Activated CD4-positive, alpha-beta T cell treated with anti-CD3 and anti-CD28 coated beads for 36 hours (primary cell): ENCODE measurements at regions not wholly inside any gene's neighbourhood (a gene's known extent, or its start where the extent isn't known, plus 50 kb on each side); places are given as distances from the start of the nearest gene placed in this dataset.

ENCODE experiments used
- ATAC-seq: fragments of 200-7000 bp; cut with Tn5 transposase; one replicate; pipeline ENCODE4 v1.10.0; 2021; ENCODE audit warnings: mild to moderate bottlenecking, moderate library complexity
- CTCF ChIA-PET: fragments of 350-600 bp; sonication (Branson Sonifier 250); formaldehyde crosslinking; loops from one replicate; lab custom pipeline; 2021; ENCODE audit warnings: antibody characterized with exemption; lab: Charles Lee
- POLR2A ChIA-PET: fragments of 350-600 bp; sonication (Branson Sonifier 250); formaldehyde crosslinking; loops from one replicate; lab custom pipeline; 2021; ENCODE audit warnings: antibody characterized with exemption, inconsistent platforms; lab: Charles Lee
- DNase-seq: peaks from one replicate; pipeline ENCODE4 v3.0.0-alpha.2; 2020
- H3K27ac Mint-ChIP-seq: one replicate; pipeline ENCODE4 v1.8.0; 2021; ENCODE audit warnings: mixed read lengths
- H3K27me3 Mint-ChIP-seq: one replicate; pipeline ENCODE4 v1.8.0; 2021; ENCODE audit warnings: mixed read lengths
- H3K36me3 Mint-ChIP-seq: one replicate; pipeline ENCODE4 v1.8.0; 2021; ENCODE audit warnings: low read depth, mixed read lengths
- H3K4me1 Mint-ChIP-seq: one replicate; pipeline ENCODE4 v1.8.0; 2021; ENCODE audit warnings: mixed read lengths
- H3K4me3 Mint-ChIP-seq: one replicate; pipeline ENCODE4 v1.8.0; 2021; ENCODE audit warnings: mild to moderate bottlenecking, moderate library complexity, mixed read lengths
- H3K9me3 Mint-ChIP-seq: one replicate; pipeline ENCODE4 v1.8.0; 2021; ENCODE audit warnings: low read depth, mixed read lengths
- intact Hi-C, 2 experiments: fragments of 100-400 bp; cut with DNase I in 1 of 2; cut with micrococcal nuclease in 1 of 2; formaldehyde crosslinking; loops; one replicate each; pipeline versions ENCODE4 v1.14.2 to v1.15.1; 2022 to 2024; cut with DNase I, micrococcal nuclease

DNA sequence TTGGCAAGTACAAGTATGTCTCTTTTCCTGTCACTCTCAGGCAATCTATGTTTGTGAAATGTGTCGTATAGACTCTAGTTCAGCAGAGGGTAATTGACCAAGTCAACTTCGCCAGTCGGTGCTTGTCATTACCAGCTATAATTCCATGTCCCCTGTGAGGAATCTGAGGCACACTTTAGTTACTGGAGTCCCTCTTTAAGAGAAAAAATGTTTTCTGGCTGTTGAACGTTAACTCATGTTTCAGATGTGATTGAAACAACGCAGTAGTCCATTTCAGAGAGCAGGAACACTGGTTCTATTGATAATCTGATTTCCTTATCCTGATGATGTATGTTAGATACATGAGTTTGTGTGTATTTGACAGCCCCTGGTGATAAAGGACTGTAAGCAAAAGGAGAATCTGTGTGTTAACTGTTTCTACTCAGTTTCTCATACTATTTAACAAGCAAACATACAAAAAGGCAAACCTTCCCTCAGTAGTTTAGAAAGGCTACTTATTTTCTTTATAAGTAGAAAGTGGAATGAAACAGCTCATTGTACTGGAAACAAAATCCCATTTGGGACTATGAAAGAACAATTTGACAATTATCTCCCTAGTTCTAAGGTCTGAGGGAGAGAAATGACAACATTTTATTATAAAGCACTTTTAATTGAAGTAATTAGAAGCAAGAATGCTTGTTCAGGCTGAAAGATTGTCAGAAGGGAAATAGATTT lies 161.1 kb upstream of the TRHDE start:
- CTCF ChIA-PET: no interaction called here
- no peak for ATAC-seq

DNA sequence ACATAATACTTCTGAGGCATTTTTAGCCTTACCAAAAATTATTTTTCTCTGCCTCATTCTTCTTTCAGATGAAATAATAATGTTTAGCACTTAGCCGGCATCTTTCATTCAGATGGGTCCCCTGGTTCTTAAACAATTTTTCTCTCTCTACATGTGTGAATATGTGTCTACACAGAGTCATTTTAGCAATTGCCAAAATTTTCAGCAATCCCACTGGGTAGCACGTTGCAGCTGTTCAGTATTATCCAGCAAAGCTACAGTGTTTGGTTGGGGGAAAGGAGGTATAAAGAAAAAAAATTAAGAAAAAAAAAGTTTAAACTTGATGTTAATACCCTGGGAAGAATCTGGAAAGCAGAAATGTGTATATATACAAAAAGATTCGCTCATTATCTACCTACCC lies 160.5 kb upstream of the TRHDE start:
- no peaks in the 10 kb centered on the region for H3K36me3 Mint-ChIP-seq

More for the DNA sequence above, 161.1 kb upstream of the TRHDE start:
- H3K9me3 Mint-ChIP-seq: no peaks in the 10 kb centered on the region
- intact Hi-C loops: no loop called here
- H3K4me1 Mint-ChIP-seq: no peaks in the 10 kb centered on the region
- DNase-seq: no peak
- no peak overlapping the region for H3K27ac Mint-ChIP-seq
- POLR2A ChIA-PET: no interaction called here
- H3K27me3 Mint-ChIP-seq: no peaks in the 10 kb centered on the region
- H3K4me3 Mint-ChIP-seq: no peak overlapping the region
- H3K36me3 Mint-ChIP-seq: no peaks in the 10 kb centered on the region

DNA sequence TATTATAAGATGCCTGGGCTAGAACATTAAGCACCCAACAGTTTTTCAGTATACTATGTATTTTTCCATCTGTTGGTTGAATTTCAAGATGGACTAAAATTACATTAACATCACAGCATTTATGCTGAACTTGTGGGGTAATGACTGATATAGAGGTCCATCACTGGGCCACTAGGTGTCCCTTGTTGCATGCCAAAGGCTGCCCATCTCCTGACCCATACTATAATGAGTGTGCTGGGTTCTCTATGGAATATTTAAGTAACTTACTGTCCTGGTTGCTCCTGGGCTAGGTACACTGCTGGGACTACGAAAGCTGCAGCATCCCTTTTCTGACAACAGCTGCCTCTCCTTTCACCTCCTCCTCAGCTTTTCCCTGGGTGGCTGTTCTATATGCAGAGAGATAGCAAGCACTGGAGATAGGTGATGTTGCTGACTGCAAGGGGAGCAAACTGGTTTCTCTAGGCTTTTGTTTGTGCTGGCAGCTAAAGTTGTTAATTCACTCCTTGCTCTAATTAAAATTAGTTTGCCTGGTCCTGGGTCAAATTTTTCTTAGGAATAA lies 138.6 kb upstream of the TRHDE start:
- Mint-ChIP-seq H3K4me3 (no peak overlapping the region), H3K27me3 (no peaks in the 10 kb centered on the region), H3K9me3 (no peaks in the 10 kb centered on the region), H3K4me1 (no peaks in the 10 kb centered on the region), H3K36me3 (no peaks in the 10 kb centered on the region), H3K27ac (no peak overlapping the region)
- ATAC-seq (no peak), DNase-seq (no peak)
- ChIA-PET POLR2A (no interaction called here), CTCF (interaction anchor here (1.0 to 1.6 kb wide), 2 partner anchors 11 kb away, joined by 3 to 4 read pairs; no protein-coding TSS in a partner anchor)
- intact Hi-C loops: no loop called here

More for the DNA sequence above, 160.5 kb upstream of the TRHDE start:
- intact Hi-C loops: no loop called here
- POLR2A ChIA-PET: no interaction called here
- Mint-ChIP-seq H3K27me3 (no peaks in the 10 kb centered on the region), H3K4me1 (no peaks in the 10 kb centered on the region), H3K9me3 (no peaks in the 10 kb centered on the region), H3K4me3 (no peak overlapping the region), H3K27ac (no peak overlapping the region)
- ATAC-seq (no peak), DNase-seq (no peak)
- CTCF ChIA-PET: no interaction called here

DNA sequence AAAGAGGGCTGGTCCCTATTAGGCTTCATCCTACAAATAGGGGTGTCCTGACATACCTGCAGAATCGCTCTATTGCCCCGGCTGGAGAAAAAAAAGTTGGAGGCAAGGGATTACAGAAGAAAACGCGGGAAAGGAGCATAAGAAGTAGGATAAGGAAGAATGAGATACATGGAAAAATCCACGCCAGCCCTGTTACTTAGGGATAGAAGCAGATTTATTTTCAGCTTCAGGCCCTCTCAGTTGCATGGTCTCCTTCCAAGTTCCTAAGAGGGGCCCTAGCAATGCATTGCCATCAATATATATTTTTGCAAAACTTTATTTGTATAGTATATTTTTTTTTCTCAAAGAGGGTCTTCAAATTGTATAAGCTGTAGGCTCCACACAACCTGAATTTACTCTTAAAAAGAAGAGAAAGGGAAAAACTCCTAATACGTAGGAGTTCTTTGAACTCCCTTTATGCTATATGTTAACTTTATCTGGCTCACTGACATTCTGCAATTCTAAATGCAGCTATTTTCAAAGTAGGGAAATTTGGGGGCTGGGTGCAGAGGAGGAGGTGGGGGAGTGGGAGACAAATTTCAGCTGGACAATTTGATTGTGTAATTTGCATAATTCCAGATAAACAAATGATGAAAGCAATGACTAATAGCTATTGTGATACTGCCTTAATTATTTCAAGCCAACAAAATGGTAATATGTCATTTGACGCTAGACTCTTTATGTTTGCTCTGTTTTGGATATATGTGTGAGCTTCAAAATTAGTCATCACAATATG lies 137.7 kb upstream of the TRHDE start:
- Mint-ChIP-seq H3K4me3 (no peak overlapping the region), H3K9me3 (no peaks in the 10 kb centered on the region), H3K27me3 (no peaks in the 10 kb centered on the region), H3K27ac (no peak overlapping the region), H3K4me1 (no peaks in the 10 kb centered on the region), H3K36me3 (no peaks in the 10 kb centered on the region)
- no peak for ATAC-seq
- intact Hi-C loops: no loop called here
- POLR2A ChIA-PET: no interaction called here
- no peak for DNase-seq
- CTCF ChIA-PET: interaction anchor here (1.0 to 1.6 kb wide), 2 partner anchors 10 to 12 kb away, joined by 3 to 4 read pairs; no protein-coding TSS in a partner anchor

DNA sequence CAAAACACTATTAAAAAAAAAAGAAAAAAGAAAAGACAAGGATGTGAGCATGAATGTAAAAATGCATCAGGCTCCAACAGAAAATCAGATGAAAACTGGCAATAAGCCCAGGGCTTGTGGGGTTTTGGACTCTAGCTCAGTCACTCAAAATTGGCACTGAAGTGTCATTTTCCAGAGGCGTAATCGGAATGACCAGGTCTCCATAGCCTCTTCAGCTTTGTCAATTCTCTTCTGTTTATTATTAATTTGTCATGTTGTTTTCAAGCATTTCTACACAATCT lies 137.2 kb upstream of the TRHDE start:
- H3K9me3 Mint-ChIP-seq: no peaks in the 10 kb centered on the region
- H3K27ac Mint-ChIP-seq: no peak overlapping the region
- ChIA-PET POLR2A (no interaction called here), CTCF (interaction anchor here (1.6 kb wide), 1 partner anchor 12 kb away, joined by 4 read pairs; no protein-coding TSS in a partner anchor)
- H3K4me3 Mint-ChIP-seq: no peak overlapping the region
- no peak for ATAC-seq
- H3K27me3 Mint-ChIP-seq: no peaks in the 10 kb centered on the region
- no peak for DNase-seq
- intact Hi-C loops: no loop called here
- no peaks in the 10 kb centered on the region for H3K4me1 Mint-ChIP-seq
- H3K36me3 Mint-ChIP-seq: no peaks in the 10 kb centered on the region

DNA sequence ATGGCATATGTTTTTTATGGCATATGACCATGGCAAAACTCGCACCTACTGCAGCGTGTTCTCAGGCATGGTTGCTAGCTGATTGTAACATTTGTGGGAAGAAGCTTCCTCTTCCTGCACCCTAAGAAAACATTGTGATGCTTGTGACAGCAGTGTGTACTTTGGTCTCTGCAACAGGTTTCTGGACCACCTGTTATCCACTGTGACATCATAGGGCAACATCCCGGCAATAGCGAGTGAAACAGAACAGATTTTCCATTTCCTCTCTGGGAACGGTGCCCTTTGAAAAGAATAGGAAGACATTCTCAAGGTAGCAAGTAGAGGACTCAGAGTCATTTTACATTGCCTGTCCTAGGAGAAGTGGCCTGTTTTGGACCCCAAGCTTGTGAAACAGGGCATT lies 135.4 kb upstream of the TRHDE start:
- H3K36me3 Mint-ChIP-seq: no peaks in the 10 kb centered on the region
- no peaks in the 10 kb centered on the region for H3K9me3 Mint-ChIP-seq
- POLR2A ChIA-PET: no interaction called here
- intact Hi-C loops: no loop called here
- no peaks in the 10 kb centered on the region for H3K27me3 Mint-ChIP-seq
- H3K27ac Mint-ChIP-seq: no peak overlapping the region
- CTCF ChIA-PET: no interaction called here
- H3K4me3 Mint-ChIP-seq: no peak overlapping the region
- ATAC-seq (no peak), DNase-seq (no peak)
- H3K4me1 Mint-ChIP-seq: no peaks in the 10 kb centered on the region

DNA sequence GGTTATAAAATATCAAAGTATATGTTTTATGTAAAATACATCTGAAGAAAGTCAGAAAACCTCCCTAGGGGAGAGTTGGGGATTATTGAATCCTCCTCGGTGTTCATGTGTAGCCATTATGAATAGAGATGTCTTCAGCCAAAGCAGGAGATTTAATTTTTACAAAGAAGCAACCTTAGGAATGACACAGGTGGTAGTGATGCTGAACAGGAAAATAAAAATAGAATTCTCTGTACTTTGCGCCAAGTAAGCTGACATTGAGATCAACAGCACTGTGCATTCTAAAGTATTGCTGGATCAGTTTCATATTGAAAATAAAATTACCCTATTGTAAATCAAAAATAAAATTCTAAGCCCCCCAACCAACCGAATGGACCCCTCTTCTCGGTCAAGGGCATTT lies 132.8 kb upstream of the TRHDE start:
- Mint-ChIP-seq H3K27me3 (no peaks in the 10 kb centered on the region), H3K36me3 (no peaks in the 10 kb centered on the region), H3K4me3 (no peak overlapping the region), H3K4me1 (no peaks in the 10 kb centered on the region), H3K9me3 (no peaks in the 10 kb centered on the region), H3K27ac (no peak overlapping the region)
- ATAC-seq (no peak), DNase-seq (no peak)
- ChIA-PET CTCF (no interaction called here), POLR2A (no interaction called here)
- intact Hi-C loops: no loop called here

DNA sequence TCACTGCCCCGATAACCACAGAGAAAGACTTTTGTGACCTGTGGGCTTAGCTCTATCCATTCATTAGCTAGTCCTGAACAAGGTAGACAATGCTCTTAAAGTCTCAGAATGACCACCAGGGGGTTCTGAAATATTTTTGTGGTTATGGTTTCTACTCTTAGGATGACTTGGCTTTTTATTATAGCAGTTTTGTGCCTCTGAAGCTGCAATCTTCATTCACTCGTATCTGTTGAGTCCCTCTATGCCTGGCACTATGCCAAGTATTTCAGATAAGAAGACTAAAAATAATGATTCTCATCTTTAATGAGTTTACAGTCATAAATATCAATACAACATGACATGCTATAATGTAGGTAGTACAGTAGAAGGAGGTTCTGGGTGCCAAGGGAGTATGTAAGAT lies 130.8 kb upstream of the TRHDE start:
- Mint-ChIP-seq H3K9me3 (no peaks in the 10 kb centered on the region), H3K4me3 (no peak overlapping the region), H3K36me3 (no peaks in the 10 kb centered on the region), H3K27ac (no peak overlapping the region), H3K27me3 (no peaks in the 10 kb centered on the region), H3K4me1 (no peaks in the 10 kb centered on the region)
- ATAC-seq (no peak), DNase-seq (no peak)
- intact Hi-C loops: no loop called here
- CTCF ChIA-PET: interaction anchor here (0.8 to 1.1 kb wide), 2 partner anchors 45 to 123 kb away, joined by 3 to 4 read pairs; no protein-coding TSS in a partner anchor
- POLR2A ChIA-PET: no interaction called here

DNA sequence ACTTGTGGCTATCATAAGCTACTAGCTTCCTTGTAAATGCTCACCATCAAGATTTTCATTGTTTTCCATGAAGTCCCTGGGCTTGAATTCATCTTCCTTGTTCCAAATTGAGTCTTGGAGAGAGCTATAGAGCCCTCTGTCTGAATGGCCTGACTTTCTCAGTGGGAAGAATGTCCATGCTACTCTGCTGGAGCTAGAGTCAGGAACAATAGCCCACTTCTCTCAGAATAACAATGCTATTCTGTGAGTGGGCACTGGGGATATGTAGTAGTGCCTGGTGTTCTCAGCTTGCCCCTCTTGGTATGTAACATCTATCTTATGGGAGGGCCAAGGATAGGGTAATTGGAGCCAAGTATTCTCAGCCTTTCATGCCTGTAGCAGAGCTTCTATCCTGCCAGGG lies 127.6 kb upstream of the TRHDE start:
- Mint-ChIP-seq H3K36me3 (no peaks in the 10 kb centered on the region), H3K4me1 (no peaks in the 10 kb centered on the region)
- intact Hi-C loops: no loop called here

DNA sequence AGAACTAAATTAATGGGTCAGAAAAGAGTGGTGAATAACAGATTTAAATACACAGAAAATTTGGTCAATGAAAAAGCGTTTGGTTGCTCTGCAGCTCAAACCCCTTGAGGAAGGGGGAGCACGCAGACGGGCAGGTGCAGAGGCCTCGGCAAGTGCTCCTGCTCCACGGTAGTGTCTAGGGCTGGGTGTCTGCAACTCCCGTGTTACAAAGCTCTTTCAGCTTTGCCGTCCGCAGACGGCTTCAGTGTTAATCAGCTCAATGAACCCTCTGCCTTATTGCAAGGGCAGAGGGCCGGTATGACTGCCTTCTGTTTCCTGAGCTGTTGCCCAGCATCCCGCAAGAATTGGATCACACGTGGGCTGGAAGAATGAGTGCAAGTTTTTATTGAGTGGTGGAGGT lies 125.7 kb upstream of the TRHDE start:
- no peaks in the 10 kb centered on the region for H3K4me1 Mint-ChIP-seq
- no peaks in the 10 kb centered on the region for H3K9me3 Mint-ChIP-seq
- DNase-seq: no peak
- intact Hi-C loops: no loop called here
- no peak overlapping the region for H3K27ac Mint-ChIP-seq
- H3K27me3 Mint-ChIP-seq: no peaks in the 10 kb centered on the region
- no peak overlapping the region for H3K4me3 Mint-ChIP-seq
- CTCF ChIA-PET: interaction anchor here (0.7 kb wide), 1 partner anchor 301 kb away, joined by 3 read pairs; no protein-coding TSS in a partner anchor
- POLR2A ChIA-PET: no interaction called here
- no peaks in the 10 kb centered on the region for H3K36me3 Mint-ChIP-seq
- ATAC-seq: no peak

More for the DNA sequence above, 127.6 kb upstream of the TRHDE start:
- Mint-ChIP-seq H3K4me3 (no peak overlapping the region), H3K9me3 (no peaks in the 10 kb centered on the region), H3K27ac (no peak overlapping the region), H3K27me3 (no peaks in the 10 kb centered on the region)
- DNase-seq (no peak), ATAC-seq (no peak)
- ChIA-PET CTCF (interaction anchor here (0.6 to 0.9 kb wide), 2 partner anchors 10 to 50 kb away, joined by 3 read pairs; no protein-coding TSS in a partner anchor), POLR2A (no interaction called here)

DNA sequence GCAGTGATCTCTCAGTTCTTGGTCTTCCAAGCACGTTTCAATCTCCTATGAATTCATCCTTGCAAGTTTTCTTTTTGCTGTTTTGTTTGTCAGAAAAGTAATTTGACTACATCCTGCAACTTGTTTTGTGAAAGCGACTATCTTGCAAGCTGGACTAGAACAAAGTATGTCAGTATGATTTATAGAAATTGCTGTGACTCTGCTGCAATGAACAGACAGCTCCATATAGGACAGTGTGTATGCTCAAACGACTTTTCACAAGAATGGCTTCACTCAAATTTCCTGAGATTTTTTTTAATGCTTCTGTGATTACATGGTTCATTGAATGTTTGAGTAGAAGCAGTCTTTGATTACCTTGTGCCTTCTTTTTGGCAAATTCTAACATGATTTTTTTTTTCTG lies 123.5 kb upstream of the TRHDE start:
- DNase-seq: no peak
- Mint-ChIP-seq H3K36me3 (no peaks in the 10 kb centered on the region), H3K27ac (no peak overlapping the region), H3K27me3 (no peaks in the 10 kb centered on the region), H3K9me3 (no peaks in the 10 kb centered on the region), H3K4me3 (no peak overlapping the region), H3K4me1 (no peaks in the 10 kb centered on the region)
- CTCF ChIA-PET: no interaction called here
- POLR2A ChIA-PET: no interaction called here
- intact Hi-C loops: no loop called here
- ATAC-seq: no peak
